ENCODE measurements at regions not wholly inside any gene's neighbourhood (a gene's known extent, or its start where the extent isn't known, plus 50 kb on each side); places are given as distances from the start of the nearest gene placed in this dataset.

DNA sequence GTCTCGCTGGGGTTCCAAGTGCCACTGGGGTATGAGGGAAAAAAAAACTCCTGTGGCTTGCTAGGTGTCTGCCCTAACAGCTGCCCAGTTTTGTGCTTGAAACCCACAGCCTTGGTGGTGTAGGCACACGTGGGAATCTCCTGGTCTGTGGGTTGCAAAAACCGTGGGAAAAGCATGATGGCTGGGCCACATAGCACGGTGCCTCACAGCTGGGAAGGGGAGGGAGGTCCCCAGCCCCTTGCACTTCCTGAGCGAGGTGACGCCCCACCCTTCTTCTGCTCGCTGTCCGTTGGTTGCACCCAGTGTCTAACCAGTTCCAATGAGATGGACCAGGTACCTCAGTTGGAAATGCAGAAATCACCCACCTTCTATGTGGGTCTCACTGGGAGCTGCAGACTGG lies 144.3 kb downstream of the KBTBD8 start:
- Histone ChIP-seq H2BK120ac (ENCODE audit: low read depth, low read length) (no peak overlapping the region), H2BK5ac (ENCODE audit: low read depth, low read length, poor library complexity, severe bottlenecking) (no peak overlapping the region), H3K36me3 (ENCODE audit: control insufficient read depth, insufficient read depth, low read length) (no peaks in the 10 kb centered on the region), H2BK20ac (ENCODE audit: low read depth, low read length) (no peak overlapping the region), H3K18ac (ENCODE audit: low read depth, low read length) (no peak overlapping the region), H3K79me1 (ENCODE audit: low read depth in 1 of 2, low read length in 2 of 2) (no peaks in the 10 kb centered on the region), H3K23ac (ENCODE audit: low read depth, low read length) (no peak overlapping the region), H4K5ac (ENCODE audit: low read depth, low read length) (no peak overlapping the region), H3K4me3 (ENCODE audit: insufficient read depth, low read depth, low read length) (no peak overlapping the region), H2BK15ac (ENCODE audit: low read depth, low read length) (no peak overlapping the region), H3K27me3 (ENCODE audit: control insufficient read depth, insufficient read depth, low read length) (no peaks in the 10 kb centered on the region), H2AK9ac (replicated peaks; ENCODE audit: low read depth, low read length, poor library complexity) (no peak overlapping the region), H3K56ac (ENCODE audit: extremely low read depth, insufficient read depth, low read length) (no peak overlapping the region), H3K9me3 (ENCODE audit: control insufficient read depth, insufficient read depth, low read length) (no peaks in the 10 kb centered on the region; the same call in 1 of the 2 replicates), H3K4me2 (ENCODE audit: low read depth, low read length) (no peak overlapping the region), H3K4ac (ENCODE audit: low read depth, low read length) (no peak overlapping the region), H4K8ac (ENCODE audit: low read depth in 2 of 2, low read length in 2 of 2) (no peak overlapping the region), H3K9me1 (ENCODE audit: insufficient read depth, low read length) (no peaks in the 10 kb centered on the region), H3K27ac (ENCODE audit: insufficient read depth, low read length) (no peak overlapping the region), H4K91ac (ENCODE audit: insufficient read depth, low read depth, low read length) (no peak overlapping the region), H3K14ac (replicated peaks; ENCODE audit: low read depth, low read length) (no peak overlapping the region), H2AK5ac (ENCODE audit: low read depth, low read length) (no peak overlapping the region), H3K4me1 (ENCODE audit: control insufficient read depth, insufficient read depth, low read length) (no peaks in the 10 kb centered on the region), H2AFZ (replicated peaks; ENCODE audit: low read length, poor library complexity) (no peak overlapping the region), H4K20me1 (ENCODE audit: insufficient read depth, low read length) (no peaks in the 10 kb centered on the region), H3K9ac (ENCODE audit: low read depth, low read length) (no peak overlapping the region)
- BruUV-seq (replicated peaks) = no TSS peak
- no peak for TF ChIP-seq RFX5 (IDR thresholded peaks at IDR 0.05; ENCODE audit: low read depth, low read length)
- TF ChIP-seq BHLHE40 (IDR thresholded peaks at IDR 0.05; ENCODE audit: low read depth, low read length) = no peak
- POLR2A ChIA-PET (ENCODE audit: unreplicated experiment) = no interaction called here
- intact Hi-C loops (cut with micrococcal nuclease) = no loop called here
- WGBS, 2 experiments (ENCODE audit: extremely low coverage in 2 of 2, insufficient read length in 1 of 2) = 100% methylated on average over 1 of the region's 8 CpGs; no CpG with 5 or more reads in 1 of the 2 experiments
- ATAC-seq (ENCODE audit: low read depth) (no peak), DNase-seq (no peak)
- dilution Hi-C loops (cut with HindIII; ENCODE audit: low sequenced_read_pairs, unreplicated experiment) = no loop called here
- in situ Hi-C loops (cut with MboI; ENCODE audit: low sequenced_read_pairs) = no loop called here
- CTCF ChIA-PET = no interaction called here
